Prostate gland (tissue), 2 donors: ENCODE measurements at regions not wholly inside any gene's neighbourhood (a gene's known extent, or its start where the extent isn't known, plus 50 kb on each side); places are given as distances from the start of the nearest gene placed in this dataset.
"Not testable (repeated sequence)": the region's sequence is repeated elsewhere in the genome, so short reads cannot be mapped to it uniquely, and the experiment has no call there.

Experiments used
- DNase-seq: peaks from one replicate; pipeline ENCODE4 v3.0.0-alpha.2; 2019; ENCODE audit warnings: low spot score
- H3K27ac ChIP-seq, 2 donors: fragments of 200-600 bp; sonication (generic); 2 replicates each; pipeline ENCODE4 v1.5.1; 2017 to 2019
- H3K27me3 ChIP-seq: fragments of 200-600 bp; sonication (generic); replicated peaks from 2 replicates; pipeline ENCODE4 v1.5.1; 2019; ENCODE audit not compliant: insufficient read depth
- H3K36me3 ChIP-seq, 2 donors: fragments of 200-600 bp; sonication (generic); 1 replicate in 1 of 2; 2 replicates in 1 of 2; pipeline versions ENCODE4 v1.5.1 to v1.8.1; 2017 to 2019
- H3K4me1 ChIP-seq: fragments of 200-600 bp; sonication (generic); replicated peaks from 2 replicates; pipeline ENCODE4 v1.5.1; 2019
- H3K4me3 ChIP-seq, 2 donors: fragments of 200-600 bp; sonication (generic); 2 replicates each; pipeline ENCODE4 v1.5.1; 2017 to 2019
- H3K9me3 ChIP-seq: fragments of 200-600 bp; sonication (generic); 2 replicates; pipeline ENCODE4 v1.5.1; 2017
- POLR2A ChIP-seq: fragments of 450-650 bp; IDR thresholded peaks from one replicate; pipeline ENCODE4 v1.6.1; 2016; ENCODE audit warnings: antibody characterized with exemption, mild to moderate bottlenecking
- POLR2AphosphoS5 ChIP-seq: sonication (generic); formaldehyde crosslinking; IDR thresholded peaks from one replicate; pipeline ENCODE4 v1.6.1; 2017; ENCODE audit warnings: antibody characterized with exemption
- WGBS: methylation state at CpG from one replicate; pipeline ENCODE4 v1.1.5; 2018; 5-methylcytosine and 5-hydroxymethylcytosine counted together
- intact Hi-C: fragments of 100-400 bp; cut with DNase I; formaldehyde crosslinking; loops from one replicate; pipeline ENCODE4 v1.14.2; 2022
- TF ChIP-seq, protein P1 (sequence below), 4 experiments: fragments of 200-600 bp in 2 of 4; fragments of 450-650 bp in 2 of 4; sonication (generic) in 2 of 4; IDR thresholded peaks; 1 replicate in 3 of 4; 2 replicates in 1 of 4; pipeline ENCODE4 v1.5.1; 2016 to 2019; ENCODE audit warnings: antibody characterized with exemption in 4 of 4, mild to moderate bottlenecking in 2 of 4, moderate library complexity in 2 of 4

DNA sequence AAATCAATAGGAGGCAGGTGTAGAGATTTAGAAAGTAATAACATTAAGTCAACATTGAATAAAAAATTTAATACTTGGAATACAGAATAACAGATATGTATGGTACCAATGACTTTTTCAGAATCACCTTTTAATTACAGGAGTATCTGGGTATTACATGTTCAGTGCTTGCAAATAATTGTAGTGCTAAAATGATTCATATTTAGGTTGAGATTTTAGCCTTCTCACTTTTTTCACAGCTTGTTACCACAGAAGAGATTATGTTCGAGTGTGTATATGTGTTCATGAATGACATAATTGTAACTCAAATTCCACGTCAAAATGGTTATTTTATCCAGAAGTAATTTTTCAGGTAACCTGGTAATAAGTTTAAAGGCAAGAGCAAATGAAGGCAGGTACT lies 187.9 kb upstream of the TBL1XR1 start:
- WGBS: 91% methylated on average over 2 of the region's 2 CpGs
- Histone ChIP-seq H3K27ac (no peak overlapping the region), H3K36me3 (no peaks in the 10 kb centered on the region), H3K4me1 (no peaks in the 10 kb centered on the region), H3K27me3 (no peaks in the 10 kb centered on the region), H3K4me3 (no peak overlapping the region), H3K9me3 (no peaks in the 10 kb centered on the region)
- DNase-seq: no peak
- intact Hi-C loops: no loop called here
- TF ChIP-seq POLR2AphosphoS5 (no peak), POLR2A (no peak)
- TF ChIP-seq, protein P1, sequence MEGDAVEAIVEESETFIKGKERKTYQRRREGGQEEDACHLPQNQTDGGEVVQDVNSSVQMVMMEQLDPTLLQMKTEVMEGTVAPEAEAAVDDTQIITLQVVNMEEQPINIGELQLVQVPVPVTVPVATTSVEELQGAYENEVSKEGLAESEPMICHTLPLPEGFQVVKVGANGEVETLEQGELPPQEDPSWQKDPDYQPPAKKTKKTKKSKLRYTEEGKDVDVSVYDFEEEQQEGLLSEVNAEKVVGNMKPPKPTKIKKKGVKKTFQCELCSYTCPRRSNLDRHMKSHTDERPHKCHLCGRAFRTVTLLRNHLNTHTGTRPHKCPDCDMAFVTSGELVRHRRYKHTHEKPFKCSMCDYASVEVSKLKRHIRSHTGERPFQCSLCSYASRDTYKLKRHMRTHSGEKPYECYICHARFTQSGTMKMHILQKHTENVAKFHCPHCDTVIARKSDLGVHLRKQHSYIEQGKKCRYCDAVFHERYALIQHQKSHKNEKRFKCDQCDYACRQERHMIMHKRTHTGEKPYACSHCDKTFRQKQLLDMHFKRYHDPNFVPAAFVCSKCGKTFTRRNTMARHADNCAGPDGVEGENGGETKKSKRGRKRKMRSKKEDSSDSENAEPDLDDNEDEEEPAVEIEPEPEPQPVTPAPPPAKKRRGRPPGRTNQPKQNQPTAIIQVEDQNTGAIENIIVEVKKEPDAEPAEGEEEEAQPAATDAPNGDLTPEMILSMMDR (IDR thresholded peaks at IDR 0.05): no peak

DNA sequence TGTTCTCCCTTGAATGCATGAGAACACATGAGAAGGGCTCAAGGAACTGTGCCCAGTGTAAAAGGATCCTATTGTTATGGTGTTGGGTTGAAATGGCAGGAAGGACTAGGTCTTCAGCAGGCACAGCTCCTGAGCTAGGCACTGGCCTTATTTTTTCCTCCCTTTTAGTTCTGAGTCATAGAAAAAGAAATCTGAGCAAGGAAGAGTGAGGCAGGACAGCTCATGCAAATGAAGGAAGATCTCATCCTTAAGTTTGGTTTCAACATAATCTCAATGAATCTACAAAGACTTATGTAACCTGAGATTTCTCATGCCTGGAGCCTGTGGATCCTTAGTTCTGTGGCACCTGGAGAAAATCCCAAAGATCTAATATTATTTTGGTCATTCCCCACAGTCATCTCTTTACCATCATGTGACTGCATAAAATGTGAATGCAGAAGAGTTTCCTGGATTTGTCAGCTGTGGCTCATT lies 188.6 kb upstream of the TBL1XR1 start:
- H3K36me3 ChIP-seq: no peaks in the 10 kb centered on the region
- no peaks in the 10 kb centered on the region for H3K4me1 ChIP-seq
- intact Hi-C loops: no loop called here
- no peaks in the 10 kb centered on the region for H3K9me3 ChIP-seq
- no peak overlapping the region for H3K4me3 ChIP-seq
- H3K27me3 ChIP-seq: no peaks in the 10 kb centered on the region
- H3K27ac ChIP-seq: no peak overlapping the region
- TF ChIP-seq POLR2AphosphoS5 (no peak), POLR2A (no peak)
- TF ChIP-seq, protein P1 (IDR thresholded peaks at IDR 0.05): no peak
- DNase-seq: no peak

DNA sequence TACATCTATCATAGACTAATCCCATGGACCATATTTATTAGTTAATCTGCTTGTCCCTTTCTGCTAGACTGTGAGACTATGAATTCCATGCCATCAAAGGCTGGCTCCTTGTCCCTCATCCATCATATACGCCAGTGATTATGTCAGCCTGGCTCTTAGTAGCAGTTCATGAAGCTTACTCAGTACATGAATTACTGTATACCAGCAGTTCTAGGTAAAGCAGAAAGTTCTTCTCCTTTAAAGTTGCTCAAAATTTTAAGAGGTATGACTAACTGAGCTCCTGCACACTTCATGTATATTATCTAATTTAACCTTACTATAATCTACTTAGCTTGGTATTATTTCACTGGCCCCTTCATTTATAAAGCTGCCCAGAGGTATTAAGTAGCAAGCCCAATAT lies 190.9 kb upstream of the TBL1XR1 start:
- DNase-seq: no peak
- no peaks in the 10 kb centered on the region for H3K36me3 ChIP-seq
- 85% methylated on average over 1 of the region's 1 CpG for WGBS
- H3K27ac ChIP-seq: no peak overlapping the region
- TF ChIP-seq, protein P1 (IDR thresholded peaks at IDR 0.05): no peak
- no peak for TF ChIP-seq POLR2A
- no peak for TF ChIP-seq POLR2AphosphoS5
- H3K4me3 ChIP-seq: no peak overlapping the region
- intact Hi-C loops: no loop called here
- no peaks in the 10 kb centered on the region for H3K27me3 ChIP-seq
- no peaks in the 10 kb centered on the region for H3K9me3 ChIP-seq
- no peaks in the 10 kb centered on the region for H3K4me1 ChIP-seq

DNA sequence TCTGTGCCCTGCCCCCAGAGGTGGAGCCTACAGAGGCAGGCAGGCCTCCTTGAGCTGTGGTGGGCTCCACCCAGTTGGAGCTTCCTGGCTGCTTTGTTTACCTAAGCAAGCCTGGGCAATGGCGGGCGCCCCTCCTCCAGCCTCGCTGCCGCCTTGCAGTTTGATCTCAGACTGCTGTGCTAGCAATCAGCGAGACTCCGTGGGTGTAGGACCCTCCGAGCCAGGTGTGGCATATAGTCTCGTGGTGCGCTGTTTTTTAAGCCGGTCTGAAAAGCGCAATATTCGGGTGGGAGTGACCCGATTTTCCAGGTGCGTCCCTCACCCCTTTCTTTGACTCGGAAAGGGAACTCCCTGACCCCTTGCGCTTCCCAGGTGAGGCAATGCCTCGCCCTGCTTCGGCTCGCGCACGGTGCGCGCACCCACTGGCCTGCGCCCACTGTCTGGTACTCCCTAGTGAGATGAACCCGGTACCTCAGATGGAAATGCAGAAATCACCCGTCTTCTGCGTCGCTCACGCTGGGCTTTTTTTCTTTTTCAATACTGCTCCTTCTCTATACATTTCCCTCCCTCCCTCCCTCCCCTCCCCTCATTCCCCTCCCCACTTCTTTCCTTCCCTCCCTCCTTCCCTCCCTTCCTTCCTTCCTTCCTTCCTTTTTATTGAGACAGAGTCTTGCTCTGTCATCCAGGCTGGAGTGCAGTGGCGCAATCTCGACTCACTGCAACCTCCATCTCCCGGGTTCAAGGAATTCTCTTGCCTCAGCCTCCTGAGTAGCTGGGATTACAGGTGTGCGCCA lies 197.1 kb upstream of the TBL1XR1 start:
- H3K36me3 ChIP-seq, H3K4me1 ChIP-seq, DNase-seq, intact Hi-C loops, H3K4me3 ChIP-seq, H3K27me3 ChIP-seq, H3K9me3 ChIP-seq: not testable (repeated sequence)
- peak overlapping the region; percentile 49 to 71 for H3K27ac ChIP-seq
- WGBS: 84% methylated on average over 25 of the region's 33 CpGs

DNA sequence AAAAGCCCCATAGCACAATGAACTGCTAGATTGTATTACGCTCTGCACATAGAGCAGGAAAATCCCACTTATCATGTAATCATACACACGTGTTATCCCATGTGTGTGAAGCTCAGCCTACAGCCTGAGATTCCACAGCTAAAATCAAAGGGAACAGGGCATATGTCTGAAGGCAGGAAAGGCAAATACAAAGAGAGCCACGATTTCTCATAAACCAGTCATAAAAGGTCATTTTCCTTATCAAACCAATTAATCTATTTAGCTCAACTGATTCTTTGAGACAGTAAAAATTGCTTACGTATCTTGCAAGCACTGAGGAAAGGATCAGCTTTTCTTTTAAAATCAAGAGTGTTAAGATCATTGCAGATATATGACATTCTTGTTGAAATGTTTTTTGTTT lies 199.5 kb upstream of the TBL1XR1 start:
- H3K27ac ChIP-seq: peak overlapping the region; percentile 30 to 71
- no peaks in the 10 kb centered on the region for H3K27me3 ChIP-seq
- no peak overlapping the region for H3K4me3 ChIP-seq
- H3K9me3 ChIP-seq: no peaks in the 10 kb centered on the region
- peak; percentile 83 for TF ChIP-seq POLR2AphosphoS5
- TF ChIP-seq POLR2A: no peak
- intact Hi-C loops: no loop called here
- peak; percentile 7 for DNase-seq
- WGBS: 32% methylated on average over 4 of the region's 4 CpGs
- H3K36me3 ChIP-seq: no peaks in the 10 kb centered on the region
- H3K4me1 ChIP-seq: peaks cover 4% of the 10 kb centered on the region

DNA sequence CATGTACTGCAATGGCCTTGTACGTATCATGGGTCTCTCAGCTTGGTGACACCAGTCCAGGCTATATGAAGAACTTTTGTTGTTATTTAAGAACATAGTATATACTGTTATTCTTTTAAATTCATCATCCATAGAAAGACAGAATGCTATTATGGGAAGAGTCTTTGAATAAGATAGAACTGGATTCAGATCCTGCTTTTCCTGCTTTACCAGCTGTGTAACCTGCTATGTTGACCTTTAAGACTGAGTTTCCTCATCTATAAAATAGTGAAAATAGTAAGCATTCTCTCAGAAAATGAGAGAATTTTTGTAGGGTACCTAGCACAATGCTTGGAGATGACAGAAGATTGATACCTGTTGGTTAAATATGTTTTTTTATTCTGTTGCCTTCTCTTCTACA lies 204.1 kb upstream of the TBL1XR1 start:
- no peak for TF ChIP-seq POLR2A
- TF ChIP-seq, protein P1 (IDR thresholded peaks at IDR 0.05): no peak
- TF ChIP-seq POLR2AphosphoS5: peak; percentile 55
- Histone ChIP-seq H3K36me3 (no peaks in the 10 kb centered on the region), H3K27me3 (no peaks in the 10 kb centered on the region), H3K4me3 (no peak overlapping the region), H3K9me3 (no peaks in the 10 kb centered on the region), H3K27ac (peak overlapping the region in 1 of 2 donors; percentile 54), H3K4me1 (peaks cover 3% of the 10 kb centered on the region)
- intact Hi-C loops: no loop called here
- WGBS: 100% methylated on average over 1 of the region's 1 CpG
- DNase-seq: peak; percentile 37
